HG02759 (cell line): ENCODE measurements at regions not wholly inside any gene's neighbourhood (a gene's known extent, or its start where the extent isn't known, plus 50 kb on each side); places are given as distances from the start of the nearest gene placed in this dataset.

Experiments
- ATAC-seq: cut with Tn5 transposase; IDR thresholded peaks from one replicate; pipeline ENCODE4 v1.9.1; 2021; ENCODE audit warnings: mild to moderate bottlenecking, moderate library complexity; ENCODE audit not compliant: unreplicated experiment

DNA sequence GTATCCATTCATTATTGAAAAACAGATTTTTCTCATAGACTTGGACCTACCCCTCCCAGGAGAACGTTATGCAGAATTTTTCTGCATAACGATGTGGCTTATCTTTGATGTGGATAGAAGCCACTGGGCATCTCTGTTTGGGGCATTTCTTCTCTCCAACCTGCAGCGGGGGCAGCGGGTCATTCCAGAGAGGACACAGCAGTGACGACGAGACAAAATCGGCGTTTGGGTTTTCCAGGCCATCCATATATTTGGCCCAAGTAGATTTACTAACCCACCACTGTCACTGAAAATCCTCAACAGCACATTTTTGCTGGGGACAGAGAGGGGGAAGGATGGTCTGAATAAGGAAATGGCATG is 299.3 kb upstream of the PITRM1 start:
- ATAC-seq, result no peak

GRCh38 chr10:3471472-3471871 is 298.9 kb upstream of the PITRM1 start:
- no peak for ATAC-seq

- ATAC-seq, result no peak
Observed at GRCh38 chr10:3470191-3470590, 297.6 kb upstream of the PITRM1 start.

GRCh38 chr10:3469639-3470020 is 297.0 kb upstream of the PITRM1 start:
- ATAC-seq, result no peak

DNA sequence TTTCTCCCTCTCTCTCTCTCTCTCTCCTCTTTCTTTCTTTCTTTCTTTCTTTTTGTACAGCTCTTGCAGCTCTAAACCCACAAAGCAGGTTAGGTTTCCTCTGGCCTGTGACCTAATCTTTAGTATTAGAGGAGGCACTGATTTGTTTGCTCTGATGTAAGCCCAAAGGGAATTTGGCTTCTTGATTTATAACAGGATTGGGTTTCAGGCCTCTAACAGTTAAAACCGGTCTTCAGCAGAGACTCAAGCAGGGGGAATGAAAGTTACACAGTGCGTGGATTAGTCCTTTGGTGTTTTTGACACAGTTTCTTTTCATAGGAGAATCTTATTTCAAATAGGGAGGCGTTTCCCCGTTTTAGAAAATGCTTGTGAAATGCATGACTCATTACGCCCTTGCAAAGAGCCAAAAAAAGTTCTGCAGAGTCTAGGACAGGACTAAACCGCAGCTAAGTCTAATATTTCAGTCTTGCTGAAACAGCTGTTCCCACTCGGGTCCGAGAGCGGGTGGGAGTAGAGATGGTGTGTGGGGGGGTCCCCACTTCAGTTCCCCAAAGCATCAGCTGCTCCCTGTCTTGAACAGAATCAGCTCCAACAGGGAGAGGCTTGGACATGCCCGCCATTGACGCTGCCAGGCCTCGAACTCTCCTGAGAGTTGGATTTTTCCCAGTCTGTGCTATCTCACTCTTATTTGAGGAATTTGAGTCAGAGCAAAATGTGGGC is 296.5 kb upstream of the PITRM1 start:
- ATAC-seq, result no peak

DNA sequence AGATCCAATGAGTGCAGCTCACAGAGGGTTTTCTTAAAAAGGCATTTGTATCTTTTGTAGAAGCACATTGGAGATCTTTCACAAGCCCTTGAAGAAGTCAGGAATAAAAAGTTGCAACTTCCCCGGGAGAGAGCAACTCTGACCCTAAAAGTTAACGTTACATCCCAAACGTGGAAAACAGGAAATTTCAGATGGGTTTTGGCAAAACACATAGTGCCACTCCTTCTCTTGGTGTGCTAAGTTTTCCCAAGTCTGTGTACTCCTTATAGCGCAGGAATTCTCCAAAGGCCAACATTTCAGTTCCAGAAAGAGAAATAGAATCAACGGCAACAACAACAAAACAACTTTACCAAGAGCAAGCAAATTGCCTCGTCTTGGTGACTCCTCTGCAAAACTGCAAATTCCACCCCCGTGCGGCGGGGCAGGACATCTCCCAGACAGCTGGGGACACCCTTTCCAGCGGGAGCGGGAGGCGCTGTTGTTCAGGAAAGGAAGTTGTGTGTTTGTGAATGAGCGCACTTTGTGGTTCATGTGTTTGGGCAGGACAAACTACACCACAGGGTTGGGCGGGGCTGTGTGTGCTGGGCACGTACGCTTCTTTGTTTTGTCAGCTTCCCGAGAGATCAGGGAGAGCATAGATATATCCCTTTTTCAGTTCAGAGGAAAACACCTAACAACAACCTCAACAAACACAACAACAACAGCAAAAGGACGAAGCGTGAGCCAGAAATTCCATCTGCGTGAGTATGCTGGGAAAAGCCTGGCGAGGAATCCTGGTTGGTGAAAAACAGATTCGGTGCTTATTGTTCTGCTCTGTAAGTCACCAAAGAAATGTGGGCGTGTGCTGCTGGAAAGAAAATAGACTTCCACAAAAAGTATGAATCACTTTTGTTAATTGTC is 294.7 kb upstream of the PITRM1 start:
- ATAC-seq, result no peak

DNA sequence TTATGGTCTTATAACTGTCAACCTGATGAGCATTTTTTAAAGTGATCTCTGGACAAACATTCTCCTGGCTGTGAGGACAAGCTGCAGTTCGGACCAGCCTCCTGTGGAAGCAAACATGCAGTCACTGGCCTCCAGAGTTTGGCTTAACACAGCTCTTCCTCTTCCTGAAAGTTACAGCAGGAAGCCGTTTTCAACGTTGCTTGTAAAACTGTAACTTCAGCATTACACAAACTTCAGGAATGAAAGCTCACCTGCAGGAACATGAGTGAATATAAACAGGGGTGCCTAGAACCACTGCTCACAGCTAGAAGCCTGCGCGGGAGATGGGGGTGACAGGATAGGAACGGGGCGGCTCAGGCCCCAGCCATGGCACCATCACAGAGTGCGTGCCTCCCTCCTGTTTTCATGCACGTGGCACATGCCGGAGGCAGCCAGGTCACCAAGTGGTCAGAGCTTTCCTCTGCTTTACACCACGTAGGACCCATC is 292.9 kb upstream of the PITRM1 start:
- no peak for ATAC-seq

GRCh38 chr10:3464760-3465405 is 292.3 kb upstream of the PITRM1 start:
- ATAC-seq, result no peak

DNA sequence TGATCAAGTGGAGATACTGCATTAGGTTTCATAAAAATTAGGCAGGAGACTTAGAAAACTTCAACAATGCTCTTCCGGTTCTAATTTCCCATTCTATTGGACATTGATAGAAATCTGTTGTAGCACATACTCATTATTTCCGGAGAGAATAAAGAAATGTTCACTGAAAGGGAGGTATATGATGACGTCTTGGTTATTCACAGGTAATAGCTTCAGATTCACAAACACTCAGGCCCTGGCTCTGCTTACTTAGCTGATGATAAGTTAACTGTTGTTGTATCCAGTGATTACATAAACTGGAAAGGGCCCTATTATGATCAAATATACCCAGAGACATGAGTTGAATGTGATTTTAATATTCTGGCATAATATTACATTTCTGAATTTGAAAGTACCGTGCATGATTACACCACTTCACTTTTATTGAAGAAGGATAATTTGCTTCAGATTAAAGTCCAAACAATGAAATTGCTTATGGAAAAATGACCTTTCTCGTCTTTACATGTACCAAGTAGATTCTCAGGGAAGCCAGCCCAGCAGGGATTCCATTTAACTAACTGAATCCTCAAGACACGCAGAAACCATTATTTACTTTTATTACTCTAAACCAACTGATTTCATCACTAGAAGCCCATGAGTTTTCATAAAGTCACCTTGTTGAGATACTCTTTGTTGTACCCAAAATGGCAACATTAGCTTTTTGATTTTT is 288.0 kb upstream of the PITRM1 start:
- ATAC-seq, result no peak

DNA sequence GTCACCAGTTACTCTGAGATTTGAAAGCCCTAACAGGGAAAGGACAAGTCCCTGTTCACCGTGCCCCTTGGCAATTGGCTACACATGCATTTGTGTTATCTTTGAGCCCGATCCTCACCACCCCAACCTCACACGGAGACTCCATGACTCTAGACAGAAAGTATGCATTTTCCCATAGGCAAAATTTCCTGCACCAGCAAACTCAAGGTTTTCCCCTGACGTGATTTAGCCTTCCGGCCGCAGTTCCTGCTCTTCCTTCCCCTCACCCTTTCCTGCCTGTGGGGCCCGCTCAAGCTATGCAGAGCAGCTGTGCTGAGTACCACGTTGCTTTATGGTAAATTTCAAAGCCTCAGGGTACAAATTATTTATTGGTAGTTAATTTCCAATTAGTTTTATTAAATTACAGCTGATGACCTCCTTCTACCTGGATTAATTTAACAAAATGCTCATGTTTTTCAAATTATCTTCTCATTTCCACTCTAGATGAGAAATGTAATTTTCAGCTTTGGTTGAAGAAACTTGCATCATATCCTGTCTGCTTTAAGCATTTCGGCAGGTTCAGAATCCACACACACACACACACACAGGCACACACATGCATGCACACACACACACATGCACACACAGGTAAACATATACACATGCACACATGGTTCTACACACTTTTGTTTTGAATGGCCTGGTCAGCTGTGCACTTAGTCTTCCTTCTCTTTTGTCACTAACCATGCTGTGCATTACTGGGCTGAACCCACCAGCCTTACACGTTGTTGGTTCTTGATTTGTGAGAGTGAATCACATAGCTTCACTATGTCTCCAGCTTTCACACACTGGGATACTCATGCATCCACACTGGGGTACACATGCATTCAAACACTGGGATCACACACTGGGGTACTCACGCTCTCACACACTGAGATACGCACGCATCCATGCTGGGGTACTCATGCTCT is 283.1 kb upstream of the PITRM1 start:
- ATAC-seq, result no peak

DNA sequence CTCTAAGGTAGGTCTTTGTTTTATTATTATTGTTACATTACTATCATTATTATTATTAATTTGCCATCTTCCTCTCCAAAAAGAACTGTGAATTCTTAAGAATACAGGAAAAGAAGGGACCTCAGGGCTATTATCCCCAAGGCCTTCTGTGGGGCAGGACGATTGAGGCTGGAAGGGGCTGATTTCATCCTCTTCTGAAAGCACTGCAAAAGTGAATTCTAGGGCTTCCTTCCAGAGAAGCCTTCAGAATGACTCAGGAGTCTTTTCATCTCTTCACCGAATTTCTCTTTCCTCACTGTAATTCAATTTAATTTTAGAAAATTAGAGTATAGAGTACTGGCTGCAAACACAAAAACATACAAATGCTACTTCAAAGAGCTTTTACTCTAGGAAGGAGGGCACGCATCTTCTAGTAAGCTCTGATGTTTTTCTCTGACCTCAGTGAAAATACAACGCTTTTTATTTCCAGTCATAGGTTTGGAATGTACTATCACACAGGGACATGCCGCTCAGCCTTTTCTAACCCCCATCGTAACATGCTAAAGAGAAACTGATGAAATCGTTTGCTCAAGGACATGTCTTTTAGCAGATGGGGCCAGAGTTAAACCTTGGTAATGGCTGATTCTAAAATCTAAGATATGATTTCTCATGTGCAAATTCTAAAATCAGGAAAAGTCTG is 280.2 kb upstream of the PITRM1 start:
- no peak for ATAC-seq

- no peak for ATAC-seq
Observed at GRCh38 chr10:3452173-3452626, 279.6 kb upstream of the PITRM1 start.

- no peak for ATAC-seq
Observed at GRCh38 chr10:3451516-3452172, 279.1 kb upstream of the PITRM1 start.

DNA sequence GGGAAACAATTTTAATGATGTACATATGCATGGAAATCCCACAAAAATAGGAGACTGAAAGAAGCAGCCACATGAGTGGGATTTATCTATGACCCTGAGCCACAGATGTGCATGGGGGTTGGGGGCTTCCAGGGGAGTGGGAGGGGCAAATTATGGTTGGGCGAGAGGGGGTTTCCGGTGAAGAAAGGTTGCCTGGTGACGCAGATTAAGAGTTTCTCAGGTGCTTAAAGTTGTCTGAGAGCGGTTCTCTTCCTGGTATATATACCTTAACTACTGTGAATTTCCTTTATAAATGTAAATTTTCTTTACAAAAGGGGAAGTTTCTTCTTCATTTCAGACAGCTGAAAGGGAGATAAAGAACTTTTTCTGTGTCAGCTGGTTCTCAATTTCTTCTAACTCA is 273.6 kb upstream of the PITRM1 start:
- no peak for ATAC-seq

- no peak for ATAC-seq
Observed at GRCh38 chr10:3445648-3446047, 273.1 kb upstream of the PITRM1 start.

DNA sequence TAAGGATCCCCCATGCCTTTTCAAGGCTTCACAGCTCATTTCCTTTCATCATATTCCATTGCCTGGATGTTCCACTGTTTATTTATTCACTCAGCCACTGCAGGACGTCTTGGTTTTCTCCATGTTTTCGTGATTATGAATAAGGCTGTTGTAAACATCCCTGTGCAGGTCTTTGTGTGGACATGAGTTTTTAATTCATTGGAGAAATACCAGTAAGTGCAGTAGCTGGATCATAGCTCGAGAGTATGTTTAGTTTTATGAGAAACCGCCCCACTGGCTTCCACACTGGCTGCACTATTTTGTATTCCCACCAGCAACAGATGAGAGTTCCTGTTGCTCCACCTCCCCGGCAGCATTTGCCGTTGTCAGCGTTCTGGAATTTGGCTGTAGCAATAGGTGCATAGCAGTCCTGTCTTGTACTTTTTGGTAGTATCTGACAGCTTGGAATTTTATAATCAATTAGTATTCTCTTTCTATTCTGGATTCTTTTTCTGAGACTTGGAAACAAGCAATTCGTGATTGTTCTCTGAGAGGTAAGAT is 269.9 kb upstream of the PITRM1 start:
- ATAC-seq, result no peak

DNA sequence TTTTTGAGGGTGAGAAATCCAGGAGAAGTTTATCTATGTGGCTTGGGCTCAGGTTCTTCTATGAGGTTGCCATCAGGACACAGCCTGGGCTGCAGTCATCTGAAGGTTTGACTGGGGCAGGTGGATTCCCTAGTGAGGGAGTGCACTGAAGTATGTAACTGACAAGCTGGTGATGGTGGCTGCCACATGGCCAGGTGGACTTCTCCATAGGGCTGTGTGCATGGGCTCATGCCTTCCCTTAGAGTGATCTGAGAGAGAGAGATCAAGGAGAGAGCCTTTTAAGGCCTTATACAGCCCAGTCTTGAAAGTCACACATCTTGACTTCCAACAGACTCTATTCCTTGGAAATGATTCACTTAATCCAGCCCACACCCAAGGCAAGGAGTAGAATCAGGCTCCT is 266.6 kb upstream of the PITRM1 start:
- no peak for ATAC-seq

- ATAC-seq, result no peak
Observed at GRCh38 chr10:3438606-3439005, 266.0 kb upstream of the PITRM1 start.

- ATAC-seq, result no peak
Observed at GRCh38 chr10:3435671-3436070, 263.1 kb upstream of the PITRM1 start.
